ENCODE measurements at regions not wholly inside any gene's neighbourhood (a gene's known extent, or its start where the extent isn't known, plus 50 kb on each side); places are given as distances from the start of the nearest gene placed in this dataset.

- DNase-seq = no peak
These were observed 65.0 kb upstream of the SLC2A12 start for GRCh38 chr6:134117409-134117808.

GRCh38 chr6:134115715-134116074, 63.3 kb upstream of the SLC2A12 start:
- no peak for DNase-seq

GRCh38 chr6:134114918-134115714, 62.7 kb upstream of the SLC2A12 start:
- no peak for DNase-seq

GRCh38 chr6:134114489-134114888, 62.1 kb upstream of the SLC2A12 start:
- no peak for DNase-seq

GRCh38 chr6:134111726-134112125, 59.3 kb upstream of the SLC2A12 start:
- DNase-seq = no peak

- peak; percentile 0 to 73 (median 24) for DNase-seq
These were observed 58.7 kb upstream of the SLC2A12 start for GRCh38 chr6:134111062-134111677.

GRCh38 chr6:134106702-134107101, 54.3 kb upstream of the SLC2A12 start:
- no peak for DNase-seq

GRCh38 chr6:134105940-134106339, 53.5 kb upstream of the SLC2A12 start:
- no peak for DNase-seq

- DNase-seq = no peak
These were observed 50.6 kb upstream of the SLC2A12 start for GRCh38 chr6:134103006-134103405.
